ENCODE measurements at regions not wholly inside any gene's neighbourhood (a gene's known extent, or its start where the extent isn't known, plus 50 kb on each side); places are given as distances from the start of the nearest gene placed in this dataset.

- no peak overlapping the region for H3K4me3 ChIP-seq (ENCODE audit: low read depth in 2 of 2, low read length in 2 of 2)
- CTCF ChIA-PET, result no interaction called here
- H3K27me3 ChIP-seq (ENCODE audit: control insufficient read depth, insufficient read depth, low read length), result no peaks in the 10 kb centered on the region
- BruUV-seq (replicated peaks), result no TSS peak
- POLR2A ChIA-PET, result no interaction called here
- in situ Hi-C loops (cut with HindIII; ENCODE audit: low pct_unique_long_range_greater_than_20kb, low sequenced_read_pairs), result no loop called here
- no peak for TF ChIP-seq CTCF (IDR thresholded peaks at IDR 0.05)
- no peak for TF ChIP-seq POLR2AphosphoS5 (IDR thresholded peaks at IDR 0.05; ENCODE audit: low read depth, low read length)
- TF ChIP-seq SIN3A (IDR thresholded peaks at IDR 0.05; ENCODE audit: borderline replicate concordance, insufficient read depth, low read depth, low read length), result no peak
- TF ChIP-seq TCF7L2 (IDR thresholded peaks at IDR 0.05; ENCODE audit: low read depth, low read length), result no peak
- TF ChIP-seq REST (IDR thresholded peaks at IDR 0.05; ENCODE audit: insufficient read depth in 1 of 2, low read depth in 2 of 2, low read length in 1 of 2), result no peak
- H3K9me3 ChIP-seq (ENCODE audit: control insufficient read depth, insufficient read depth, low read depth, low read length), result no peaks in the 10 kb centered on the region
- DNase-seq (ENCODE audit: low read depth, low spot score) (no peak), ATAC-seq (no peak)
- H3K4me1 ChIP-seq (ENCODE audit: control insufficient read depth, insufficient read depth, low read length), result no peaks in the 10 kb centered on the region
- no peak overlapping the region for H3K27ac ChIP-seq (ENCODE audit: low read length)
- no peaks in the 10 kb centered on the region for H3K36me3 ChIP-seq (ENCODE audit: control insufficient read depth, insufficient read depth, low read length)
- intact Hi-C loops (cut with micrococcal nuclease; ENCODE audit: unreplicated experiment), result no loop called here
These were observed 254.4 kb downstream of the GLUD2 start for GRCh38 chrX:121301822-121302221.

- in situ Hi-C loops (cut with HindIII; ENCODE audit: low pct_unique_long_range_greater_than_20kb, low sequenced_read_pairs) (no loop called here), intact Hi-C loops (cut with micrococcal nuclease; ENCODE audit: unreplicated experiment) (no loop called here)
- Histone ChIP-seq H3K27me3 (ENCODE audit: control insufficient read depth, insufficient read depth, low read length) (no peaks in the 10 kb centered on the region), H3K27ac (ENCODE audit: low read length) (no peak overlapping the region), H3K4me3 (ENCODE audit: low read depth in 2 of 2, low read length in 2 of 2) (no peak overlapping the region), H3K36me3 (ENCODE audit: control insufficient read depth, insufficient read depth, low read length) (no peaks in the 10 kb centered on the region), H3K4me1 (ENCODE audit: control insufficient read depth, insufficient read depth, low read length) (no peaks in the 10 kb centered on the region), H3K9me3 (ENCODE audit: control insufficient read depth, insufficient read depth, low read depth, low read length) (no peaks in the 10 kb centered on the region)
- TF ChIP-seq REST (IDR thresholded peaks at IDR 0.05; ENCODE audit: insufficient read depth in 1 of 2, low read depth in 2 of 2, low read length in 1 of 2), result no peak
- TF ChIP-seq CTCF (IDR thresholded peaks at IDR 0.05), result no peak
- TF ChIP-seq POLR2AphosphoS5 (IDR thresholded peaks at IDR 0.05; ENCODE audit: low read depth, low read length), result no peak
- TF ChIP-seq SIN3A (IDR thresholded peaks at IDR 0.05; ENCODE audit: borderline replicate concordance, insufficient read depth, low read depth, low read length), result no peak
- no peak for TF ChIP-seq TCF7L2 (IDR thresholded peaks at IDR 0.05; ENCODE audit: low read depth, low read length)
- ChIA-PET POLR2A (no interaction called here), CTCF (no interaction called here)
- DNase-seq (ENCODE audit: low read depth, low spot score) (no peak), ATAC-seq (no peak)
- no TSS peak for BruUV-seq (replicated peaks)
These were observed 260.0 kb downstream of the GLUD2 start for GRCh38 chrX:121307449-121307848.

Data from Panc1 (cell line).